Tibial nerve (tissue), 3 donors: ENCODE measurements at regions not wholly inside any gene's neighbourhood (a gene's known extent, or its start where the extent isn't known, plus 50 kb on each side); places are given as distances from the start of the nearest gene placed in this dataset.

Experiments used
- POLR2A ChIP-seq, 2 donors: fragments of 450-650 bp; IDR thresholded peaks; one replicate each; pipeline ENCODE4 v1.6.1; 2017; ENCODE audit warnings: antibody characterized with exemption in 2 of 2, mild to moderate bottlenecking in 2 of 2, moderate library complexity in 2 of 2
- TF ChIP-seq, protein P1 (sequence below), 5 experiments: fragments of 200-600 bp in 3 of 5; fragments of 450-650 bp in 2 of 5; sonication (generic) in 3 of 5; IDR thresholded peaks; one replicate each; pipeline ENCODE4 v1.5.1; 2016 to 2019; ENCODE audit warnings: antibody characterized with exemption in 5 of 5, mild to moderate bottlenecking in 3 of 5, moderate library complexity in 2 of 5

- no peak for TF ChIP-seq POLR2A (IDR thresholded peaks at IDR 0.05)
- TF ChIP-seq, protein P1, sequence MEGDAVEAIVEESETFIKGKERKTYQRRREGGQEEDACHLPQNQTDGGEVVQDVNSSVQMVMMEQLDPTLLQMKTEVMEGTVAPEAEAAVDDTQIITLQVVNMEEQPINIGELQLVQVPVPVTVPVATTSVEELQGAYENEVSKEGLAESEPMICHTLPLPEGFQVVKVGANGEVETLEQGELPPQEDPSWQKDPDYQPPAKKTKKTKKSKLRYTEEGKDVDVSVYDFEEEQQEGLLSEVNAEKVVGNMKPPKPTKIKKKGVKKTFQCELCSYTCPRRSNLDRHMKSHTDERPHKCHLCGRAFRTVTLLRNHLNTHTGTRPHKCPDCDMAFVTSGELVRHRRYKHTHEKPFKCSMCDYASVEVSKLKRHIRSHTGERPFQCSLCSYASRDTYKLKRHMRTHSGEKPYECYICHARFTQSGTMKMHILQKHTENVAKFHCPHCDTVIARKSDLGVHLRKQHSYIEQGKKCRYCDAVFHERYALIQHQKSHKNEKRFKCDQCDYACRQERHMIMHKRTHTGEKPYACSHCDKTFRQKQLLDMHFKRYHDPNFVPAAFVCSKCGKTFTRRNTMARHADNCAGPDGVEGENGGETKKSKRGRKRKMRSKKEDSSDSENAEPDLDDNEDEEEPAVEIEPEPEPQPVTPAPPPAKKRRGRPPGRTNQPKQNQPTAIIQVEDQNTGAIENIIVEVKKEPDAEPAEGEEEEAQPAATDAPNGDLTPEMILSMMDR (IDR thresholded peaks at IDR 0.05), result no peak
These were observed 137.1 kb upstream of the SYT6 start for GRCh38 chr1:114290776-114291175.
